ENCODE measurements at regions not wholly inside any gene's neighbourhood (a gene's known extent, or its start where the extent isn't known, plus 50 kb on each side); places are given as distances from the start of the nearest gene placed in this dataset.

DNA sequence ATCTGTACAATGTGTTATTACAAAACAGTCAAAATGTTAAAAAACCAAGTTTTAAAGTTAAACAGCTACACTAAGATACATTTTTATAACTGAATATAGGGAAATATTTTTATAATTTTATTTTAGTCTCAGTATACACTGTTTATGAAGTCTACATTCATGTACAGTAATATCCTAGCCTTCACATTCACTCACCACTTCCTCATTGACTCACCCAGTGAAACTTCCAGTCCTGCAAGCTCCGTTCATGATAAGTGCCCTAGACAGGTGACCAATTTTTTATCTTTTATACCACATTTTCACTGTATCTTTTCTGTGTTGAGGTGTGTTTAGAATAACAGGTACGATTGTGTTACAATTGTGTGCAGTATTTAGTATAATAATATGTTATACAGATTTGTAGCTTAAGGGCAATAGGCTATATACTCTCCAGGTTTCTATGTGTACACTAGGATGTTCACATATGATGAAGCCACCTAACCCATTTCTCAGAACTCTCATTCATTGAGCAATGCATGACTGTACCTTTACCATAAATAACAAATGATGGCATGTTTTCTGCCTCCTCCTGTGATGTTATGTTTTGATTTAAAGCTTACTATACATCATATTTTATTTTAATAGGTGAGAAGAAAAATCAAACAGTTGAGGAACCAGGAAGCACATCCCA is 388.4 kb upstream of the NDN start (continued):
- TF ChIP-seq ZFP37 (tag by site-specific recombination; IDR thresholded peaks at IDR 0.05) (no peak), ZNF223 (tag by site-specific recombination; IDR thresholded peaks at IDR 0.05) (no peak), ZNF423 (tag by site-specific recombination; IDR thresholded peaks at IDR 0.05) (no peak), ZNF837 (tag by site-specific recombination; IDR thresholded peaks at IDR 0.05) (no peak), FEZF1 (tag by site-specific recombination; IDR thresholded peaks at IDR 0.05) (no peak), ZNF670 (tag by site-specific recombination; IDR thresholded peaks at IDR 0.05; ENCODE audit: low read depth) (no peak), ZNF473 (tag by site-specific recombination; IDR thresholded peaks at IDR 0.05) (no peak)
- TF ChIP-seq, protein P1, sequence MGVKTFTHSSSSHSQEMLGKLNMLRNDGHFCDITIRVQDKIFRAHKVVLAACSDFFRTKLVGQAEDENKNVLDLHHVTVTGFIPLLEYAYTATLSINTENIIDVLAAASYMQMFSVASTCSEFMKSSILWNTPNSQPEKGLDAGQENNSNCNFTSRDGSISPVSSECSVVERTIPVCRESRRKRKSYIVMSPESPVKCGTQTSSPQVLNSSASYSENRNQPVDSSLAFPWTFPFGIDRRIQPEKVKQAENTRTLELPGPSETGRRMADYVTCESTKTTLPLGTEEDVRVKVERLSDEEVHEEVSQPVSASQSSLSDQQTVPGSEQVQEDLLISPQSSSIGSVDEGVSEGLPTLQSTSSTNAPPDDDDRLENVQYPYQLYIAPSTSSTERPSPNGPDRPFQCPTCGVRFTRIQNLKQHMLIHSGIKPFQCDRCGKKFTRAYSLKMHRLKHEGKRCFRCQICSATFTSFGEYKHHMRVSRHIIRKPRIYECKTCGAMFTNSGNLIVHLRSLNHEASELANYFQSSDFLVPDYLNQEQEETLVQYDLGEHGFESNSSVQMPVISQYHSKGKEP (tag by site-specific recombination; IDR thresholded peaks at IDR 0.05): no peak
- TF ChIP-seq, protein P2, sequence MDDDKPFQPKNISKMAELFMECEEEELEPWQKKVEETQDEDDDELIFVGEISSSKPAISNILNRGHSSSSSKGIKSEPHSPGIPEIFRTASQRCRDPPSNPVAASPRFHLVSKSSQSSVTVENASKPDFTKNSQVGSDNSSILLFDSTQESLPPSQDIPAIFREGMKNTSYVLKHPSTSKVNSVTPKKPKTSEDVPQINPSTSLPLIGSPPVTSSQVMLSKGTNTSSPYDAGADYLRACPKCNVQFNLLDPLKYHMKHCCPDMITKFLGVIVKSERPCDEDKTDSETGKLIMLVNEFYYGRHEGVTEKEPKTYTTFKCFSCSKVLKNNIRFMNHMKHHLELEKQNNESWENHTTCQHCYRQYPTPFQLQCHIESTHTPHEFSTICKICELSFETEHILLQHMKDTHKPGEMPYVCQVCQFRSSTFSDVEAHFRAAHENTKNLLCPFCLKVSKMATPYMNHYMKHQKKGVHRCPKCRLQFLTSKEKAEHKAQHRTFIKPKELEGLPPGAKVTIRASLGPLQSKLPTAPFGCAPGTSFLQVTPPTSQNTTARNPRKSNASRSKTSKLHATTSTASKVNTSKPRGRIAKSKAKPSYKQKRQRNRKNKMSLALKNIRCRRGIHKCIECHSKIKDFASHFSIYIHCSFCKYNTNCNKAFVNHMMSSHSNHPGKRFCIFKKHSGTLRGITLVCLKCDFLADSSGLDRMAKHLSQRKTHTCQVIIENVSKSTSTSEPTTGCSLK (tag by site-specific recombination; IDR thresholded peaks at IDR 0.05): no peak

DNA sequence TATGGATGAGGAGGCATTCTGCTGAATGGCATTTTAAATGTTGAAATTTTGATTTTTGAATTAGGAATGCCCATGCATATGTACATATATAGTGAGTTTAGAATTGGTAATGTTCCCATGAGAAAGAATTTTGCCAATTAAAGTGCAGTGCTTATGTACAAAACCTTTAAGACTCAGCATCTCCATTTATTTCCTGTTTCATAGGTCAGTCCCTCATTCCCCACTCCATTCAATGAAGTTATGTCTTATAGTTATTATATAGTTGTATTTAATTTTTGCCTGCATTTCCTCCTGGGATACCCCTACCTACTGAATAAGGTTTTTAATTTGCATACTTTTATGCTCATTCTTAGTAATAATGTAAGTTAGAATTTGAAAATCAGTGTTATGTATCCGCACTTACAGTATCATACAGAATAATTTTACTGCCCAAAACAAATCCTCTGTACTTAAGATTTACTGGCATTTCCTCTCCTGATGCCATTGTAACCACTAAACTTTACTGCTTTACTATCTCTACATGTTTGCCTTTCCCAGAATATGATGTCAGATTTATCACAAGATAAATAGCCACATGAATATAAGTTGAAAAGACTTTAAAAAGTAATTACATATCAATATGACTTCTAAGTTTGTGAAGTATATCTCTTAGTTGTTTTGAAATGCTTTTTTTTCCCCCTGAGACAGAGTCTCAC is 389.1 kb upstream of the NDN start:
- Histone ChIP-seq H3K4me1 (ENCODE audit: control insufficient read depth, insufficient read depth, low read length) (no peaks in the 10 kb centered on the region), H3K4me3 (ENCODE audit: low read depth, low read length) (no peak overlapping the region), H3K27ac (ENCODE audit: extremely low read depth, low read depth, low read length) (no peak overlapping the region), H3K36me3 (ENCODE audit: control insufficient read depth in 2 of 2, insufficient read depth in 1 of 2, low read length in 2 of 2) (no peaks in the 10 kb centered on the region), H3K9me3 (ENCODE audit: control insufficient read depth, insufficient read depth, low read depth, low read length) (no peaks in the 10 kb centered on the region)
- TF ChIP-seq ZNF514 (tag by site-specific recombination; IDR thresholded peaks at IDR 0.05): no peak
- no peak for TF ChIP-seq ZNF433 (tag by site-specific recombination; IDR thresholded peaks at IDR 0.05; ENCODE audit: low read depth)
- TF ChIP-seq, protein P3, sequence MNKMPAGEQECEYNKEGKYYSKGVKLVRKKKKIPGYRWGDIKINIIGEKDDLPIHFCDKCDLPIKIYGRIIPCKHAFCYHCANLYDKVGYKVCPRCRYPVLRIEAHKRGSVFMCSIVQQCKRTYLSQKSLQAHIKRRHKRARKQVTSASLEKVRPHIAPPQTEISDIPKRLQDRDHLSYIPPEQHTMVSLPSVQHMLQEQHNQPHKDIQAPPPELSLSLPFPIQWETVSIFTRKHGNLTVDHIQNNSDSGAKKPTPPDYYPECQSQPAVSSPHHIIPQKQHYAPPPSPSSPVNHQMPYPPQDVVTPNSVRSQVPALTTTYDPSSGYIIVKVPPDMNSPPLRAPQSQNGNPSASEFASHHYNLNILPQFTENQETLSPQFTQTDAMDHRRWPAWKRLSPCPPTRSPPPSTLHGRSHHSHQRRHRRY (tag by site-specific recombination; IDR thresholded peaks at IDR 0.05): no peak
- TF ChIP-seq ZNF558 (tag by site-specific recombination; IDR thresholded peaks at IDR 0.05): no peak
- TF ChIP-seq, protein P4, sequence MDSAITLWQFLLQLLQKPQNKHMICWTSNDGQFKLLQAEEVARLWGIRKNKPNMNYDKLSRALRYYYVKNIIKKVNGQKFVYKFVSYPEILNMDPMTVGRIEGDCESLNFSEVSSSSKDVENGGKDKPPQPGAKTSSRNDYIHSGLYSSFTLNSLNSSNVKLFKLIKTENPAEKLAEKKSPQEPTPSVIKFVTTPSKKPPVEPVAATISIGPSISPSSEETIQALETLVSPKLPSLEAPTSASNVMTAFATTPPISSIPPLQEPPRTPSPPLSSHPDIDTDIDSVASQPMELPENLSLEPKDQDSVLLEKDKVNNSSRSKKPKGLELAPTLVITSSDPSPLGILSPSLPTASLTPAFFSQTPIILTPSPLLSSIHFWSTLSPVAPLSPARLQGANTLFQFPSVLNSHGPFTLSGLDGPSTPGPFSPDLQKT (IDR thresholded peaks at IDR 0.05; ENCODE audit: borderline replicate concordance, low read depth, low read length): no peak
- no peak for TF ChIP-seq ZNF354C (tag by site-specific recombination; IDR thresholded peaks at IDR 0.05; ENCODE audit: borderline replicate concordance, low read depth)
- TF ChIP-seq, protein P5, sequence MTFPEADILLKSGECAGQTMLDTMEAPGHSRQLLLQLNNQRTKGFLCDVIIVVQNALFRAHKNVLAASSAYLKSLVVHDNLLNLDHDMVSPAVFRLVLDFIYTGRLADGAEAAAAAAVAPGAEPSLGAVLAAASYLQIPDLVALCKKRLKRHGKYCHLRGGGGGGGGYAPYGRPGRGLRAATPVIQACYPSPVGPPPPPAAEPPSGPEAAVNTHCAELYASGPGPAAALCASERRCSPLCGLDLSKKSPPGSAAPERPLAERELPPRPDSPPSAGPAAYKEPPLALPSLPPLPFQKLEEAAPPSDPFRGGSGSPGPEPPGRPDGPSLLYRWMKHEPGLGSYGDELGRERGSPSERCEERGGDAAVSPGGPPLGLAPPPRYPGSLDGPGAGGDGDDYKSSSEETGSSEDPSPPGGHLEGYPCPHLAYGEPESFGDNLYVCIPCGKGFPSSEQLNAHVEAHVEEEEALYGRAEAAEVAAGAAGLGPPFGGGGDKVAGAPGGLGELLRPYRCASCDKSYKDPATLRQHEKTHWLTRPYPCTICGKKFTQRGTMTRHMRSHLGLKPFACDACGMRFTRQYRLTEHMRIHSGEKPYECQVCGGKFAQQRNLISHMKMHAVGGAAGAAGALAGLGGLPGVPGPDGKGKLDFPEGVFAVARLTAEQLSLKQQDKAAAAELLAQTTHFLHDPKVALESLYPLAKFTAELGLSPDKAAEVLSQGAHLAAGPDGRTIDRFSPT (tag by site-specific recombination; IDR thresholded peaks at IDR 0.05): no peak
- ChIA-PET CTCF (no interaction called here), POLR2A (no interaction called here)

Measured in HEK293 (cell line).